GM12891 (cell line): ENCODE measurements at regions not wholly inside any gene's neighbourhood (a gene's known extent, or its start where the extent isn't known, plus 50 kb on each side); places are given as distances from the start of the nearest gene placed in this dataset.

Experiments used
- DNase-seq: peaks from one replicate; pipeline ENCODE4 v3.0.0; 2011; ENCODE audit warnings: low spot score; ENCODE audit not compliant: insufficient read length
- FAIRE-seq: peaks from 2 replicates; lab custom pipeline; 2011; peaks lifted over from hg19 to GRCh38; lab: Jason Lieb, UNC
- PAX5 ChIP-seq: IDR thresholded peaks from 2 replicates; pipeline ENCODE4 v1.6.1; 2011; ENCODE audit warnings: low read length, moderate library complexity, mild to moderate bottlenecking; ENCODE audit not compliant: insufficient read depth, severe bottlenecking
- POLR2A ChIP-seq: IDR thresholded peaks from 2 replicates; pipeline ENCODE4 v1.6.1; 2011; ENCODE audit warnings: low read depth, low read length, control low read depth
- POLR2AphosphoS5 ChIP-seq: IDR thresholded peaks from 2 replicates; pipeline ENCODE4 v1.6.1; 2011; ENCODE audit warnings: low read depth, low read length, control low read depth
- POU2F2 ChIP-seq: IDR thresholded peaks from 2 replicates; pipeline ENCODE4 v1.6.1; 2011; ENCODE audit warnings: low read depth, mild to moderate bottlenecking, control low read depth, low read length, moderate library complexity
- SPI1 ChIP-seq: IDR thresholded peaks from 2 replicates; pipeline ENCODE4 v1.6.1; 2011; ENCODE audit warnings: low read depth, low read length, control low read depth
- TAF1 ChIP-seq: IDR thresholded peaks from 2 replicates; pipeline ENCODE4 v1.6.1; 2011; ENCODE audit warnings: low read depth, low read length, control low read depth

- DNase-seq (no peak), FAIRE-seq (no peak)
- TF ChIP-seq POLR2AphosphoS5 (no peak), SPI1 (no peak), TAF1 (no peak), PAX5 (no peak), POU2F2 (no peak), POLR2A (no peak)
These were observed 292.4 kb upstream of the SPRED2 start for GRCh38 chr2:65724752-65725151.

GRCh38 chr2:65724336-65724735 is 291.9 kb upstream of the SPRED2 start:
- DNase-seq (no peak), FAIRE-seq (no peak)
- no peak for TF ChIP-seq PAX5
- TF ChIP-seq POLR2AphosphoS5, result no peak
- no peak for TF ChIP-seq POU2F2
- no peak for TF ChIP-seq POLR2A
- TF ChIP-seq TAF1, result no peak
- TF ChIP-seq SPI1, result no peak

GRCh38 chr2:65722028-65722778 is 289.8 kb upstream of the SPRED2 start:
- no peak for FAIRE-seq
- DNase-seq, result no peak

GRCh38 chr2:65716698-65717097 is 284.3 kb upstream of the SPRED2 start:
- FAIRE-seq, result no peak
- no peak for DNase-seq
- TF ChIP-seq POU2F2 (no peak), POLR2AphosphoS5 (no peak), TAF1 (no peak), SPI1 (no peak), POLR2A (no peak), PAX5 (no peak)

More at GRCh38 chr2:65722028-65722778, 289.8 kb upstream of the SPRED2 start:
- no peak for TF ChIP-seq SPI1

GRCh38 chr2:65715323-65715722 is 282.9 kb upstream of the SPRED2 start:
- no peak for TF ChIP-seq PAX5
- TF ChIP-seq SPI1, result no peak
- no peak for TF ChIP-seq POLR2A
- no peak for TF ChIP-seq POLR2AphosphoS5
- TF ChIP-seq POU2F2, result no peak
- TF ChIP-seq TAF1, result no peak
- FAIRE-seq (no peak), DNase-seq (no peak)

GRCh38 chr2:65714866-65715265 is 282.5 kb upstream of the SPRED2 start:
- no peak for FAIRE-seq
- DNase-seq, result no peak
- TF ChIP-seq TAF1 (no peak), POU2F2 (no peak), PAX5 (no peak), POLR2AphosphoS5 (no peak), SPI1 (no peak), POLR2A (no peak)

GRCh38 chr2:65711863-65712262 is 279.5 kb upstream of the SPRED2 start:
- FAIRE-seq (no peak), DNase-seq (no peak)
- no peak for TF ChIP-seq TAF1
- no peak for TF ChIP-seq POU2F2
- TF ChIP-seq SPI1, result no peak
- no peak for TF ChIP-seq POLR2A
- no peak for TF ChIP-seq POLR2AphosphoS5
- TF ChIP-seq PAX5, result no peak

- no peak for FAIRE-seq
- peak; percentile 9 for DNase-seq
- TF ChIP-seq POLR2AphosphoS5, result no peak
- TF ChIP-seq POLR2A, result no peak
- TF ChIP-seq SPI1, result no peak
- TF ChIP-seq POU2F2, result no peak
- TF ChIP-seq PAX5, result no peak
- TF ChIP-seq TAF1, result no peak
These were observed 278.4 kb upstream of the SPRED2 start for GRCh38 chr2:65710779-65711295.

- peak; percentile 43 for FAIRE-seq
- no peak for DNase-seq
- TF ChIP-seq POLR2AphosphoS5, result no peak
- TF ChIP-seq SPI1, result no peak
- TF ChIP-seq TAF1, result no peak
- TF ChIP-seq POU2F2, result no peak
- TF ChIP-seq PAX5, result no peak
- no peak for TF ChIP-seq POLR2A
These were observed 278.0 kb upstream of the SPRED2 start for GRCh38 chr2:65710356-65710755.

- TF ChIP-seq POLR2AphosphoS5 (no peak), SPI1 (no peak), PAX5 (no peak), POU2F2 (no peak), TAF1 (no peak), POLR2A (no peak)
- no peak for FAIRE-seq
These were observed 275.7 kb upstream of the SPRED2 start for GRCh38 chr2:65708086-65708485.

More at GRCh38 chr2:65708086-65708485, 275.7 kb upstream of the SPRED2 start:
- DNase-seq, result no peak
